Liver (tissue), 8 donors: ENCODE measurements at regions not wholly inside any gene's neighbourhood (a gene's known extent, or its start where the extent isn't known, plus 50 kb on each side); places are given as distances from the start of the nearest gene placed in this dataset.

Source experiments
- DNase-seq: peaks from one replicate; pipeline ENCODE4 v3.0.0-alpha.2; 2017; ENCODE audit warnings: low spot score
- H3K27ac ChIP-seq, 2 donors: one replicate each; pipeline ENCODE4 v1.7.0; 2013; ENCODE audit warnings: inconsistent platforms in 2 of 2, low read length in 2 of 2, control low read depth in 1 of 2, low read depth in 1 of 2, mild to moderate bottlenecking in 1 of 2
- H3K27me3 ChIP-seq, 4 donors: one replicate each; pipeline versions ENCODE4 v1.6.1 to v1.7.0; 2013; ENCODE audit warnings: low read length in 3 of 4, inconsistent platforms in 1 of 4, mild to moderate bottlenecking in 1 of 4, moderate library complexity in 1 of 4; ENCODE audit not compliant: control insufficient read depth in 4 of 4, insufficient read depth in 4 of 4
- H3K36me3 ChIP-seq, 4 donors: one replicate each; pipeline versions ENCODE4 v1.6.1 to v1.7.0; 2013; ENCODE audit warnings: low read length in 3 of 4, mild to moderate bottlenecking in 3 of 4, low read depth in 1 of 4, moderate library complexity in 1 of 4; ENCODE audit not compliant: control insufficient read depth in 4 of 4, insufficient read depth in 3 of 4
- H3K4me1 ChIP-seq, 4 donors: one replicate each; pipeline versions ENCODE4 v1.6.1 to v1.7.0; 2013; ENCODE audit warnings: low read length in 3 of 4, mild to moderate bottlenecking in 3 of 4, moderate library complexity in 1 of 4; ENCODE audit not compliant: control insufficient read depth in 4 of 4, insufficient read depth in 4 of 4
- H3K4me3 ChIP-seq, 3 donors: one replicate each; pipeline versions ENCODE4 v1.6.1 to v1.7.0; 2013; ENCODE audit warnings: low read length in 3 of 3, control low read depth in 1 of 3, low read depth in 1 of 3, mild to moderate bottlenecking in 1 of 3
- H3K9ac ChIP-seq, 2 donors: one replicate each; pipeline ENCODE4 v1.7.0; 2013; ENCODE audit warnings: low read length in 2 of 2, mild to moderate bottlenecking in 2 of 2, moderate library complexity in 2 of 2, control low read depth in 1 of 2, low read depth in 1 of 2
- H3K9me3 ChIP-seq, 4 donors: one replicate each; pipeline versions ENCODE4 v1.6.1 to v1.7.0; 2013; ENCODE audit warnings: low read length in 3 of 4; ENCODE audit not compliant: control insufficient read depth in 4 of 4
- EGR1 ChIP-seq, 2 donors: IDR thresholded peaks; 2 replicates each; pipeline ENCODE4 v1.6.1; 2016 to 2018; ENCODE audit warnings: antibody characterized with exemption in 2 of 2, low read depth in 2 of 2
- FOXA1 ChIP-seq: IDR thresholded peaks from 2 replicates; pipeline ENCODE4 v1.6.1; 2016; ENCODE audit warnings: antibody characterized with exemption
- FOXA2 ChIP-seq: IDR thresholded peaks from 2 replicates; pipeline ENCODE4 v1.6.1; 2016; ENCODE audit warnings: antibody characterized with exemption
- GABPA ChIP-seq, 2 donors: IDR thresholded peaks in 1 of 2; conservative IDR thresholded peaks in 1 of 2; 2 replicates each; pipeline ENCODE4 v1.6.1; 2016; ENCODE audit warnings: antibody characterized with exemption in 2 of 2, mild to moderate bottlenecking in 1 of 2, moderate library complexity in 1 of 2
- HNF4A ChIP-seq, 2 donors: conservative IDR thresholded peaks; 2 replicates each; pipeline ENCODE4 v1.6.1; 2016; ENCODE audit warnings: antibody characterized with exemption in 2 of 2, mild to moderate bottlenecking in 2 of 2
- HNF4G ChIP-seq: IDR thresholded peaks from 2 replicates; pipeline ENCODE4 v1.6.1; 2016; ENCODE audit warnings: antibody characterized with exemption
- JUND ChIP-seq, 2 donors: IDR thresholded peaks; 2 replicates each; pipeline ENCODE4 v1.6.1; 2016; ENCODE audit warnings: antibody characterized with exemption in 2 of 2
- NR2F2 ChIP-seq: IDR thresholded peaks from 2 replicates; pipeline ENCODE4 v1.6.1; 2016; ENCODE audit warnings: antibody characterized with exemption
- RAD21 ChIP-seq, 2 donors: IDR thresholded peaks; 2 replicates each; pipeline ENCODE4 v1.6.1; 2016; ENCODE audit warnings: antibody characterized with exemption in 2 of 2, mild to moderate bottlenecking in 2 of 2
- RXRA ChIP-seq, 2 donors: IDR thresholded peaks; 2 replicates each; pipeline ENCODE4 v1.6.1; 2017 to 2018; ENCODE audit warnings: antibody characterized with exemption in 2 of 2, mild to moderate bottlenecking in 1 of 2
- SP1 ChIP-seq: IDR thresholded peaks from 2 replicates; pipeline ENCODE4 v1.6.1; 2018; ENCODE audit warnings: antibody characterized with exemption, mild to moderate bottlenecking
- TAF1 ChIP-seq: conservative IDR thresholded peaks from 2 replicates; pipeline ENCODE4 v1.6.1; 2016; ENCODE audit warnings: antibody characterized with exemption, mild to moderate bottlenecking
- YY1 ChIP-seq: IDR thresholded peaks from 2 replicates; pipeline ENCODE4 v1.6.1; 2016; ENCODE audit warnings: antibody characterized with exemption, mild to moderate bottlenecking
- WGBS: extraction: QIAGEN DNeasy Blood & Tissue Kit; methylation state at CpG from one replicate; pipeline ENCODE4 v1.1.7; 2013; 5-methylcytosine and 5-hydroxymethylcytosine counted together
- TF ChIP-seq, protein P1 (sequence below): IDR thresholded peaks from 2 replicates; pipeline ENCODE4 v1.6.1; 2016; ENCODE audit warnings: antibody characterized with exemption
- TF ChIP-seq, protein P2 (sequence below): IDR thresholded peaks from 2 replicates; pipeline ENCODE4 v1.6.1; 2016; ENCODE audit warnings: antibody characterized with exemption, mild to moderate bottlenecking
- TF ChIP-seq, protein P3 (sequence below): IDR thresholded peaks from 2 replicates; pipeline ENCODE4 v1.6.1; 2016; ENCODE audit warnings: antibody characterized with exemption
- TF ChIP-seq, protein P4 (sequence below): IDR thresholded peaks from 2 replicates; pipeline ENCODE4 v1.6.1; 2016; ENCODE audit warnings: antibody characterized with exemption
- TF ChIP-seq, protein P5 (sequence below): fragments of 150-350 bp; IDR thresholded peaks from 2 replicates; pipeline ENCODE4 v1.5.1; 2017; ENCODE audit warnings: improper control_type of control experiment, low read depth, low read length; ENCODE audit not compliant: missing input control
- donor health status: healthy.
- donor health status: healthy.
- donor health status: healthy.
- donor health status: healthy.
- donor health status: healthy.

DNA sequence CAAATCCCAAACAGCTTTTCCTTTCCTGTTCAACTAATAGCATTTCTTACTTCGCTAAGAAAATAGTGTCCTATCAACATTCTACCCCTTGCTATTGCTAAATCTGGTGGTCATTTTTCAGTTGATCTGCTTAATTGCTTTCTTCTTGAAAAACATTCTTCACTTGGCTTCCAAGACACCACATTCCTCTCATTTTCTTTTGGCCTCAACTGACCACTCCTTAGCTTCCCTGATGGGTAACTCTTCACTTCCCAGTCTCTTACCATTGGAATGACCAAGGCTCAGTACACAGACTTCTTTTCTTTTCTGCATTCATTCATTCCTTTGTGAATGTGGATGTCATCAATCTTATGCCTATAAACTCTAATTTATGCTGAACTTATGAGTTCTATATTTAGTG is 230.8 kb upstream of the CDH2 start:
- no peak overlapping the region for H3K27ac ChIP-seq

DNA sequence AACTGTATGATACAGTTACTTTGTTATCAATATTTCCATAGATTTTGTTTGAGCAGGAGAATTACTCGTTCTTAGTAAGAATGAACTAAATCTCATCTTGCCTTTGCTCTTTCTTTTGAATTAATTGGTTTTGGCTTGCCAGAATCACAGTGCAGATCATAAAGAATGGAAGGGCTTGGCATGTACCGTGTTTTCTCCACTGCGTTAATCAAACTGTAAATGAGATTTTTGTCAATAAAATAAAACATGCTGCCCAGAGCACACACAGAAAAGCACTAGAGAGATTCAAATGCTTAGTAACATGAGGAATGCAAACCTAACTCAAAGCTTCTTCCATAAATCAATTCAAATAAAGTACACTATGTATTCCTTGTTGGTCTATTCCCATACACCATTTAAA is 229.6 kb upstream of the CDH2 start:
- Histone ChIP-seq H3K4me3 (no peak overlapping the region), H3K27me3 (no peaks in the 10 kb centered on the region), H3K27ac (no peak overlapping the region), H3K4me1 (no peaks in the 10 kb centered on the region), H3K36me3 (no peaks in the 10 kb centered on the region), H3K9ac (no peak overlapping the region), H3K9me3 (no peaks in the 10 kb centered on the region)
- DNase-seq = no peak
- WGBS = 44% methylated on average over 3 of the region's 3 CpGs
- TF ChIP-seq FOXA2 (no peak), NR2F2 (no peak)
- TF ChIP-seq, protein P1, sequence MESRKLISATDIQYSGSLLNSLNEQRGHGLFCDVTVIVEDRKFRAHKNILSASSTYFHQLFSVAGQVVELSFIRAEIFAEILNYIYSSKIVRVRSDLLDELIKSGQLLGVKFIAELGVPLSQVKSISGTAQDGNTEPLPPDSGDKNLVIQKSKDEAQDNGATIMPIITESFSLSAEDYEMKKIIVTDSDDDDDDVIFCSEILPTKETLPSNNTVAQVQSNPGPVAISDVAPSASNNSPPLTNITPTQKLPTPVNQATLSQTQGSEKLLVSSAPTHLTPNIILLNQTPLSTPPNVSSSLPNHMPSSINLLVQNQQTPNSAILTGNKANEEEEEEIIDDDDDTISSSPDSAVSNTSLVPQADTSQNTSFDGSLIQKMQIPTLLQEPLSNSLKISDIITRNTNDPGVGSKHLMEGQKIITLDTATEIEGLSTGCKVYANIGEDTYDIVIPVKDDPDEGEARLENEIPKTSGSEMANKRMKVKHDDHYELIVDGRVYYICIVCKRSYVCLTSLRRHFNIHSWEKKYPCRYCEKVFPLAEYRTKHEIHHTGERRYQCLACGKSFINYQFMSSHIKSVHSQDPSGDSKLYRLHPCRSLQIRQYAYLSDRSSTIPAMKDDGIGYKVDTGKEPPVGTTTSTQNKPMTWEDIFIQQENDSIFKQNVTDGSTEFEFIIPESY = no peak
- TF ChIP-seq, protein P2, sequence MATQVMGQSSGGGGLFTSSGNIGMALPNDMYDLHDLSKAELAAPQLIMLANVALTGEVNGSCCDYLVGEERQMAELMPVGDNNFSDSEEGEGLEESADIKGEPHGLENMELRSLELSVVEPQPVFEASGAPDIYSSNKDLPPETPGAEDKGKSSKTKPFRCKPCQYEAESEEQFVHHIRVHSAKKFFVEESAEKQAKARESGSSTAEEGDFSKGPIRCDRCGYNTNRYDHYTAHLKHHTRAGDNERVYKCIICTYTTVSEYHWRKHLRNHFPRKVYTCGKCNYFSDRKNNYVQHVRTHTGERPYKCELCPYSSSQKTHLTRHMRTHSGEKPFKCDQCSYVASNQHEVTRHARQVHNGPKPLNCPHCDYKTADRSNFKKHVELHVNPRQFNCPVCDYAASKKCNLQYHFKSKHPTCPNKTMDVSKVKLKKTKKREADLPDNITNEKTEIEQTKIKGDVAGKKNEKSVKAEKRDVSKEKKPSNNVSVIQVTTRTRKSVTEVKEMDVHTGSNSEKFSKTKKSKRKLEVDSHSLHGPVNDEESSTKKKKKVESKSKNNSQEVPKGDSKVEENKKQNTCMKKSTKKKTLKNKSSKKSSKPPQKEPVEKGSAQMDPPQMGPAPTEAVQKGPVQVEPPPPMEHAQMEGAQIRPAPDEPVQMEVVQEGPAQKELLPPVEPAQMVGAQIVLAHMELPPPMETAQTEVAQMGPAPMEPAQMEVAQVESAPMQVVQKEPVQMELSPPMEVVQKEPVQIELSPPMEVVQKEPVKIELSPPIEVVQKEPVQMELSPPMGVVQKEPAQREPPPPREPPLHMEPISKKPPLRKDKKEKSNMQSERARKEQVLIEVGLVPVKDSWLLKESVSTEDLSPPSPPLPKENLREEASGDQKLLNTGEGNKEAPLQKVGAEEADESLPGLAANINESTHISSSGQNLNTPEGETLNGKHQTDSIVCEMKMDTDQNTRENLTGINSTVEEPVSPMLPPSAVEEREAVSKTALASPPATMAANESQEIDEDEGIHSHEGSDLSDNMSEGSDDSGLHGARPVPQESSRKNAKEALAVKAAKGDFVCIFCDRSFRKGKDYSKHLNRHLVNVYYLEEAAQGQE = no peak
- TF ChIP-seq, protein P3, sequence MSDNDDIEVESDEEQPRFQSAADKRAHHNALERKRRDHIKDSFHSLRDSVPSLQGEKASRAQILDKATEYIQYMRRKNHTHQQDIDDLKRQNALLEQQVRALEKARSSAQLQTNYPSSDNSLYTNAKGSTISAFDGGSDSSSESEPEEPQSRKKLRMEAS = no peak

More for the DNA sequence above, 230.8 kb upstream of the CDH2 start:
- H3K4me1 ChIP-seq = no peaks in the 10 kb centered on the region
- no peaks in the 10 kb centered on the region for H3K36me3 ChIP-seq
- H3K9ac ChIP-seq = no peak overlapping the region
- H3K27me3 ChIP-seq = no peaks in the 10 kb centered on the region
- TF ChIP-seq, protein P4, sequence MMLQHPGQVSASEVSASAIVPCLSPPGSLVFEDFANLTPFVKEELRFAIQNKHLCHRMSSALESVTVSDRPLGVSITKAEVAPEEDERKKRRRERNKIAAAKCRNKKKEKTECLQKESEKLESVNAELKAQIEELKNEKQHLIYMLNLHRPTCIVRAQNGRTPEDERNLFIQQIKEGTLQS = no peak
- no peak for TF ChIP-seq TAF1
- no peak for TF ChIP-seq NR2F2
- TF ChIP-seq, protein P5, sequence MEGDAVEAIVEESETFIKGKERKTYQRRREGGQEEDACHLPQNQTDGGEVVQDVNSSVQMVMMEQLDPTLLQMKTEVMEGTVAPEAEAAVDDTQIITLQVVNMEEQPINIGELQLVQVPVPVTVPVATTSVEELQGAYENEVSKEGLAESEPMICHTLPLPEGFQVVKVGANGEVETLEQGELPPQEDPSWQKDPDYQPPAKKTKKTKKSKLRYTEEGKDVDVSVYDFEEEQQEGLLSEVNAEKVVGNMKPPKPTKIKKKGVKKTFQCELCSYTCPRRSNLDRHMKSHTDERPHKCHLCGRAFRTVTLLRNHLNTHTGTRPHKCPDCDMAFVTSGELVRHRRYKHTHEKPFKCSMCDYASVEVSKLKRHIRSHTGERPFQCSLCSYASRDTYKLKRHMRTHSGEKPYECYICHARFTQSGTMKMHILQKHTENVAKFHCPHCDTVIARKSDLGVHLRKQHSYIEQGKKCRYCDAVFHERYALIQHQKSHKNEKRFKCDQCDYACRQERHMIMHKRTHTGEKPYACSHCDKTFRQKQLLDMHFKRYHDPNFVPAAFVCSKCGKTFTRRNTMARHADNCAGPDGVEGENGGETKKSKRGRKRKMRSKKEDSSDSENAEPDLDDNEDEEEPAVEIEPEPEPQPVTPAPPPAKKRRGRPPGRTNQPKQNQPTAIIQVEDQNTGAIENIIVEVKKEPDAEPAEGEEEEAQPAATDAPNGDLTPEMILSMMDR = no peak
- TF ChIP-seq JUND (IDR thresholded peaks at IDR 0.05) = no peak
- no peak for TF ChIP-seq SP1
- TF ChIP-seq YY1 = no peak
- TF ChIP-seq HNF4G = no peak
- no peak for TF ChIP-seq RAD21 (IDR thresholded peaks at IDR 0.05)
- no peak for TF ChIP-seq EGR1 (IDR thresholded peaks at IDR 0.05; ENCODE audit: low read depth in 2 of 2)
- TF ChIP-seq, protein P1 = no peak
- TF ChIP-seq FOXA2 = no peak
- TF ChIP-seq, protein P3 = no peak
- TF ChIP-seq, protein P2 = no peak
- no peak for TF ChIP-seq FOXA1
- no peak for TF ChIP-seq HNF4A (conservative IDR thresholded peaks at IDR 0.05)
- no peak for TF ChIP-seq GABPA (IDR thresholded peaks at IDR 0.05 in 1 of 2, conservative IDR thresholded peaks at IDR 0.05 in 1 of 2)
- no peak for TF ChIP-seq RXRA (IDR thresholded peaks at IDR 0.05)
- WGBS = 50% methylated on average over 1 of the region's 1 CpG
- no peak overlapping the region for H3K4me3 ChIP-seq
- DNase-seq = no peak
- H3K9me3 ChIP-seq = no peaks in the 10 kb centered on the region
